ENCODE measurements at regions not wholly inside any gene's neighbourhood (a gene's known extent, or its start where the extent isn't known, plus 50 kb on each side); places are given as distances from the start of the nearest gene placed in this dataset.

DNA sequence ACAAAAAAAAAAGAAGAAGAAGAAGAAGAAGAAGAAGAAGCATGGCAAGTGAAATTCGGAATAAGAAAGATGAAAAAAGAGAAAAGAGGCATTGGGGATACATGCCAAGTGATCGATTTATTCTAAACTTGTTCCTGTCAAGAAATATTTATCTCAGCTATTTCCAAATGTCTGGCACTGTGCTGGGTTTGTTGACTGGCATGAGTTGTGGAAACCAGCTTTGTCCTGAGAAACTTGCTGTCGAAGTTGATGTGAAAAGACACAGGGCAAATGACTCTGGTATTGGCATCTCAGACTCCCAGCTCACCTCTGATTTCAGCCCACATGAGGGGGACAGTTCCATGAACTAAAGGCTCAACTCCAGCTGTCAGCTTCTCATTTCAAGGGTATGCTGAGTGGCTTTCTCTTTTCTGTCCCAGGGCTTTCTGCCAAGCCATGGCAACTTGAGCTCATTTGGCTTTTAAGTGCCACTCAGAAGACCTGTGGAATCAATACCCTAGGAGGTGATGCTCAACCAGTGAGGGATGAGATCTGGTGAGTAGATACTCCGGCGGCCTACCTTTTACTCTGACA is 253.3 kb upstream of the JAG1 start:
- Histone ChIP-seq H3K27me3 (no peaks in the 10 kb centered on the region), H3K27ac (replicated peaks in 1 of 4) (no peak overlapping the region), H3K36me3 (no peaks in the 10 kb centered on the region), H3K9me3 (no peaks in the 10 kb centered on the region), H3K4me1 (peaks cover 0 to 6% (median 5%) of the 10 kb centered on the region in 4 donors), H3K4me3 (no peak overlapping the region)
- TF ChIP-seq POLR2AphosphoS5 (IDR thresholded peaks at IDR 0.05) (no peak), POLR2A (IDR thresholded peaks at IDR 0.05; ENCODE audit: low read depth) (no peak), EP300 (IDR thresholded peaks at IDR 0.05) (no peak)
- TF ChIP-seq, protein P1, sequence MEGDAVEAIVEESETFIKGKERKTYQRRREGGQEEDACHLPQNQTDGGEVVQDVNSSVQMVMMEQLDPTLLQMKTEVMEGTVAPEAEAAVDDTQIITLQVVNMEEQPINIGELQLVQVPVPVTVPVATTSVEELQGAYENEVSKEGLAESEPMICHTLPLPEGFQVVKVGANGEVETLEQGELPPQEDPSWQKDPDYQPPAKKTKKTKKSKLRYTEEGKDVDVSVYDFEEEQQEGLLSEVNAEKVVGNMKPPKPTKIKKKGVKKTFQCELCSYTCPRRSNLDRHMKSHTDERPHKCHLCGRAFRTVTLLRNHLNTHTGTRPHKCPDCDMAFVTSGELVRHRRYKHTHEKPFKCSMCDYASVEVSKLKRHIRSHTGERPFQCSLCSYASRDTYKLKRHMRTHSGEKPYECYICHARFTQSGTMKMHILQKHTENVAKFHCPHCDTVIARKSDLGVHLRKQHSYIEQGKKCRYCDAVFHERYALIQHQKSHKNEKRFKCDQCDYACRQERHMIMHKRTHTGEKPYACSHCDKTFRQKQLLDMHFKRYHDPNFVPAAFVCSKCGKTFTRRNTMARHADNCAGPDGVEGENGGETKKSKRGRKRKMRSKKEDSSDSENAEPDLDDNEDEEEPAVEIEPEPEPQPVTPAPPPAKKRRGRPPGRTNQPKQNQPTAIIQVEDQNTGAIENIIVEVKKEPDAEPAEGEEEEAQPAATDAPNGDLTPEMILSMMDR (IDR thresholded peaks at IDR 0.05), result no peak
- intact Hi-C loops (cut with DNase I), result no loop called here
- no peak for DNase-seq (ENCODE audit: extremely low spot score)
- 91% methylated on average over 5 of the region's 5 CpGs for WGBS

DNA sequence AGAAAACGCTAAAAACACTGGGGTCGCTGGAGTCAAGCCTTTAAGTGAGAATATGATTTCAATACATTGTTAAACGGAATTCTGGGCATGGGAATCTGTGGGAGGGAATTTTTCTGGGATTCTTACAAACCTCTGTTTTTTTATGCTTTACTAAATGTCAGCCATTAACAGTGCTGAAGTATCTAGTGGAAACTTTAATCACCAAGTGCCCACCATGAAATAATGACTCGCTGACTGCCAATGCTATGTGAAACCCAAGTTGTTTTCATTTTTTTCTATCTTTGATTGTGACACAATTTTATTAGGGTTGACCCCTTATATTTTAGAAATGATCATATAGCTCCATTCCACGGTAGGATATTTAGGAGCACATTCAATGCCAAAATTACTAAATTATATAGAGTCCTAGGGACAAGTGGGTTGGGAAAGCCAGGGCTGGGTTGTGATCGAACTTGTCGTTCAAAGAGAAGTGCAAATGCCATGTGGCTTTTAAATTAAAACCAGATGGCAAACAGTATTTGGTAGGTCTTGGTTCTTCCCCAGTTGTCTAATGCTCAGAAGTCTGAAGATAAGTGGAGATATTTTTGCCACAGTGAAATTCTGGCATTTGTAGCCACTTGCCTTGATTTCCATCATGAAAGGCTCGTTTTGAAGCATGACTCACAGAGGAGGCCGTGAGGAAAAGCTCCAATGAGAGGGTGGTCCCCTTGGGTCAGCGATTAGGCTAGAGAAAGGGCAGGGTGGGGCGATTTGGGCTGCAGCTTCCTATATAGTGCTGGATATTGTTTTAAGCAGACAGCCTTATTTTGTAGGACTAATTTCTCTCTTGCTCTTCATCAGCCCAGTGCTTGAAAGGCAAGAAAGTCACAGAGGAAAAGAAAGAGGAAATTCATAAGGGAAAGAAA is 254.4 kb upstream of the JAG1 start:
- TF ChIP-seq, protein P1 (IDR thresholded peaks at IDR 0.05), result no peak
- TF ChIP-seq POLR2AphosphoS5 (IDR thresholded peaks at IDR 0.05), result no peak
- TF ChIP-seq EP300 (IDR thresholded peaks at IDR 0.05), result no peak
- TF ChIP-seq POLR2A (IDR thresholded peaks at IDR 0.05; ENCODE audit: low read depth), result no peak
- Histone ChIP-seq H3K27ac (replicated peaks in 1 of 4) (peak overlapping the region in 2 of 4 donors; percentile 12 to 19), H3K9me3 (no peaks in the 10 kb centered on the region), H3K36me3 (no peaks in the 10 kb centered on the region), H3K4me1 (peaks cover 0 to 6% (median 5%) of the 10 kb centered on the region in 4 donors), H3K4me3 (no peak overlapping the region), H3K27me3 (no peaks in the 10 kb centered on the region)
- intact Hi-C loops (cut with DNase I), result no loop called here
- DNase-seq (ENCODE audit: extremely low spot score), result no peak
- WGBS, result 79% methylated on average over 11 of the region's 11 CpGs

DNA sequence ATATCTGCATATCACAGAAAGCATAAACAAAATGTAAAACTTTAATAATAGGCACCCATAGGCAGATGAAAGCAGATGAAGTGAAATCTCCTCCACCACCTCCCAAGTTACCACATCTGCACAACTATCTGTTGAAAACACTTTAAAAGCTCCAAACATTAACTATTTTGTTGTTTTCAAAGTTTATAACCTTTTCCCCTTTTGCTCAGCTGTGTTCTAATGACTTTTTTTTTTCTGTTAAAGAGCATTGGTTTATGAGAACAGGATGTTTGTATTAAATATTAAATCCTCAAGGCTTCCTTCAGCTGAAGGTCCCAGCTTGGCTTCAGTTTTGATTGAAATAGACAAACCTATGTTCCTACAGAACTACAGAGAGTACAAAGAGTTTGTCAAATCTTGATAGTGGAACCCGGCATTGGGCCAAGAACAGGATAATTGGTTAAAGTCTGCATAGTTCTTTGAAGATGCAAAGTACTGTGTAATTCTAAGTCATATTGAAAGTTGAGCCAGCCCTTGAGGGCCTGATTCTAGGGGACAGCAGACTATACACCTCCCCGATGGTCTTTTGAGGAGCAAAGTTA is 255.1 kb upstream of the JAG1 start:
- TF ChIP-seq POLR2AphosphoS5 (IDR thresholded peaks at IDR 0.05) (no peak), EP300 (IDR thresholded peaks at IDR 0.05) (no peak), POLR2A (IDR thresholded peaks at IDR 0.05; ENCODE audit: low read depth) (no peak)
- TF ChIP-seq, protein P1 (IDR thresholded peaks at IDR 0.05), result no peak
- Histone ChIP-seq H3K27me3 (no peaks in the 10 kb centered on the region), H3K36me3 (no peaks in the 10 kb centered on the region), H3K27ac (replicated peaks in 1 of 4) (peak overlapping the region in 1 of 4 donors; percentile 12), H3K4me3 (no peak overlapping the region), H3K4me1 (peaks cover 0 to 6% (median 5%) of the 10 kb centered on the region in 4 donors), H3K9me3 (no peaks in the 10 kb centered on the region)
- intact Hi-C loops (cut with DNase I), result no loop called here
- 78% methylated on average over 2 of the region's 2 CpGs for WGBS
- no peak for DNase-seq (ENCODE audit: extremely low spot score)

DNA sequence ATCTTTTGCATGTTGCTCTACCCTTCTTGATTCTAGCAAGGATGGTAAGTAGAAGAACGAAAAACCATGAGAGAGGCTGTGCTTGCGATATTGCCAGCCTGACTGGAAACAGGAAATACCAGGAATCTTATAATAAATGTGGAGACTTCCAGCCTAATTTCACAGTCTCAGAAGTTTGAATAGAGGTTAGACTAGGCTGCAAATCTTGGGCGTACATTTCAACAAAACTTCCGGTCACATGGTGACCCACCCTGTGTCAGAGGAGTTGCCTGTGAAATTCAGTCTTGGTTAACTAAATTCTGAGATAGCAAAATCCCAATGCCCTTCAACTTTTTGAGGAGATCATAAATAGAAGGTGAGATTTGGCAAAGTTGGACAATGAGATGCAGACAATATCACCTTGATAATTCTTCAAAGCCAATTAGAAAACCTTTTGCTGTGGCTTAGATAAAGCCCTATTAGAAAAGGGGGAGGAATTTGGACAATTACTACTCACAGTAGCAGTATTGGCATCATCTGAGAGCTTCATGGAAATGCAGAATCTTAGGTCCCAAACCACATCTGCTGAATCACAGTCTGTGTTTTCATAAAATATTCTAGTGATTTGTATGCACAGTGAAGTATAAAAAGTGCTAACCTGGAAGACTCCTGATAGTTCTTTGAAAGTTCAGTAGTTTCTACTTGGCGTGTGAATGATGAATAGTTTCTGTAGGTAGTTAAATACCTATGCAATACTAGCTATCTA is 262.0 kb upstream of the JAG1 start:
- TF ChIP-seq POLR2AphosphoS5 (IDR thresholded peaks at IDR 0.05), result no peak
- TF ChIP-seq, protein P1 (IDR thresholded peaks at IDR 0.05), result no peak
- TF ChIP-seq POLR2A (IDR thresholded peaks at IDR 0.05; ENCODE audit: low read depth), result no peak
- TF ChIP-seq EP300 (IDR thresholded peaks at IDR 0.05), result no peak
- no peaks in the 10 kb centered on the region for H3K36me3 ChIP-seq
- H3K9me3 ChIP-seq, result no peaks in the 10 kb centered on the region
- H3K4me3 ChIP-seq, result no peak overlapping the region
- peaks cover 0 to 6% (median 2%) of the 10 kb centered on the region in 4 donors for H3K4me1 ChIP-seq
- no peaks in the 10 kb centered on the region for H3K27me3 ChIP-seq
- 77% methylated on average over 5 of the region's 5 CpGs for WGBS
- intact Hi-C loops (cut with DNase I), result no loop called here
- H3K27ac ChIP-seq (replicated peaks in 1 of 4), result no peak overlapping the region
- DNase-seq (ENCODE audit: extremely low spot score), result no peak
